Osteocyte (in vitro differentiated cells): ENCODE measurements at regions not wholly inside any gene's neighbourhood (a gene's known extent, or its start where the extent isn't known, plus 50 kb on each side); places are given as distances from the start of the nearest gene placed in this dataset.

Experiments
- DNase-seq: peaks from one replicate; pipeline ENCODE4 v3.0.0; 2021; ENCODE audit warnings: mixed read lengths; ENCODE audit not compliant: unreplicated experiment; ENCODE audit errors: extremely low spot score
- H3K27ac Mint-ChIP-seq: one replicate; pipeline ENCODE4 v1.8.0; 2021; ENCODE audit warnings: mild to moderate bottlenecking, mixed read lengths; ENCODE audit not compliant: unreplicated experiment
- H3K27me3 Mint-ChIP-seq: one replicate; pipeline ENCODE4 v1.8.0; 2021; ENCODE audit warnings: mixed read lengths; ENCODE audit not compliant: unreplicated experiment
- H3K36me3 Mint-ChIP-seq: one replicate; pipeline ENCODE4 v1.8.0; 2021; ENCODE audit warnings: mixed read lengths; ENCODE audit not compliant: unreplicated experiment
- H3K4me1 Mint-ChIP-seq: one replicate; pipeline ENCODE4 v1.8.0; 2021; ENCODE audit warnings: mixed read lengths; ENCODE audit not compliant: unreplicated experiment
- H3K4me3 Mint-ChIP-seq: one replicate; pipeline ENCODE4 v1.8.0; 2021; ENCODE audit warnings: mild to moderate bottlenecking, moderate library complexity, mixed read lengths; ENCODE audit not compliant: unreplicated experiment
- H3K9me3 Mint-ChIP-seq: one replicate; pipeline ENCODE4 v1.8.0; 2021; ENCODE audit warnings: mixed read lengths; ENCODE audit not compliant: unreplicated experiment
- CTCF ChIP-seq: fragments of 200-600 bp; sonication (generic); IDR thresholded peaks from 2 replicates; pipeline ENCODE4 v1.5.0; 2021; ENCODE audit warnings: antibody characterized with exemption, mild to moderate bottlenecking, moderate library complexity

GRCh38 chr6:7479801-7480266 lies 61.6 kb upstream of the DSP start:
- H3K27ac Mint-ChIP-seq = no peak overlapping the region
- no peak for DNase-seq
- H3K9me3 Mint-ChIP-seq = peaks cover 4% of the 10 kb centered on the region
- TF ChIP-seq CTCF = no peak
- no peaks in the 10 kb centered on the region for H3K36me3 Mint-ChIP-seq
- no peaks in the 10 kb centered on the region for H3K27me3 Mint-ChIP-seq
- peaks cover 6% of the 10 kb centered on the region for H3K4me1 Mint-ChIP-seq
- H3K4me3 Mint-ChIP-seq = no peak overlapping the region

GRCh38 chr6:7484666-7485065 lies 56.8 kb upstream of the DSP start:
- Mint-ChIP-seq H3K36me3 (no peaks in the 10 kb centered on the region), H3K27me3 (peaks cover 2% of the 10 kb centered on the region), H3K4me1 (peaks cover 5% of the 10 kb centered on the region), H3K9me3 (peaks cover 4% of the 10 kb centered on the region), H3K27ac (no peak overlapping the region), H3K4me3 (no peak overlapping the region)
- DNase-seq = no peak
- no peak for TF ChIP-seq CTCF

GRCh38 chr6:7486951-7487350 lies 54.5 kb upstream of the DSP start:
- Mint-ChIP-seq H3K27me3 (peaks cover 2% of the 10 kb centered on the region), H3K36me3 (no peaks in the 10 kb centered on the region), H3K9me3 (peaks cover 5% of the 10 kb centered on the region), H3K27ac (no peak overlapping the region), H3K4me1 (no peaks in the 10 kb centered on the region), H3K4me3 (no peak overlapping the region)
- no peak for TF ChIP-seq CTCF
- DNase-seq = no peak

GRCh38 chr6:7488494-7488893 lies 53.0 kb upstream of the DSP start:
- H3K9me3 Mint-ChIP-seq = peaks cover 10% of the 10 kb centered on the region
- H3K36me3 Mint-ChIP-seq = no peaks in the 10 kb centered on the region
- no peak for TF ChIP-seq CTCF
- no peak overlapping the region for H3K27ac Mint-ChIP-seq
- peaks cover 2% of the 10 kb centered on the region for H3K27me3 Mint-ChIP-seq
- no peak for DNase-seq
- no peak overlapping the region for H3K4me3 Mint-ChIP-seq
- no peaks in the 10 kb centered on the region for H3K4me1 Mint-ChIP-seq

GRCh38 chr6:7489376-7489775 lies 52.1 kb upstream of the DSP start:
- H3K27me3 Mint-ChIP-seq = peaks cover 2% of the 10 kb centered on the region
- no peak for DNase-seq
- H3K4me1 Mint-ChIP-seq = no peaks in the 10 kb centered on the region
- no peak for TF ChIP-seq CTCF
- H3K27ac Mint-ChIP-seq = no peak overlapping the region
- H3K36me3 Mint-ChIP-seq = no peaks in the 10 kb centered on the region
- H3K4me3 Mint-ChIP-seq = no peak overlapping the region
- H3K9me3 Mint-ChIP-seq = peaks cover 10% of the 10 kb centered on the region
